H1 (cell line): ENCODE measurements at regions not wholly inside any gene's neighbourhood (a gene's known extent, or its start where the extent isn't known, plus 50 kb on each side); places are given as distances from the start of the nearest gene placed in this dataset.

ENCODE experiments used
- CTCF ChIA-PET: fragments of 300-600 bp; sonication (Branson Sonifier 250); formaldehyde crosslinking; loops from one replicate; lab custom pipeline; 2021; ENCODE audit not compliant: partially characterized antibody; lab: Charles Lee
- POLR2A ChIA-PET: fragments of 300-600 bp; sonication (Branson Sonifier 250); formaldehyde crosslinking; loops from one replicate; lab custom pipeline; 2021; ENCODE audit warnings: inconsistent platforms; ENCODE audit not compliant: partially characterized antibody; lab: Charles Lee
- DNase-seq, 2 experiments: peaks; one replicate each; pipeline versions ENCODE4 v3.0.0 to v3.0.0-alpha.2; 2010 to 2022; ENCODE audit warnings: low spot score in 2 of 2, low read depth in 1 of 2, mixed read lengths in 1 of 2
- FAIRE-seq: peaks from 2 replicates; lab custom pipeline; 2011; peaks lifted over from hg19 to GRCh38; lab: Jason Lieb, UNC
- H2AFZ ChIP-seq: 2 replicates; pipeline ENCODE4 v1.8.1; 2012; ENCODE audit warnings: low read length, inconsistent platforms
- H2AK5ac ChIP-seq: 2 replicates; pipeline ENCODE4 v1.6.1; 2013; ENCODE audit warnings: low read depth, low read length
- H2BK120ac ChIP-seq: replicated peaks from 2 replicates; pipeline ENCODE3; 2013; ENCODE audit warnings: low read depth, low read length, inconsistent platforms
- H2BK12ac ChIP-seq: 2 replicates; pipeline ENCODE4 v1.6.1; 2013; ENCODE audit warnings: low read depth, low read length
- H2BK15ac ChIP-seq: 2 replicates; pipeline ENCODE4 v1.6.1; 2013; ENCODE audit warnings: low read length
- H2BK20ac ChIP-seq: 2 replicates; pipeline ENCODE4 v1.6.1; 2013; ENCODE audit warnings: low read length
- H2BK5ac ChIP-seq: 2 replicates; pipeline ENCODE4 v1.6.1; 2013; ENCODE audit warnings: low read depth, low read length
- H3K14ac ChIP-seq: 2 replicates; pipeline ENCODE4 v1.6.1; 2013; ENCODE audit warnings: inconsistent platforms; ENCODE audit not compliant: insufficient read length
- H3K18ac ChIP-seq: 2 replicates; pipeline ENCODE4 v1.6.1; 2013; ENCODE audit warnings: low read length; ENCODE audit errors: extremely low read depth
- H3K23ac ChIP-seq: 2 replicates; pipeline ENCODE4 v1.6.1; 2013; ENCODE audit warnings: inconsistent platforms; ENCODE audit not compliant: insufficient read length
- H3K23me2 ChIP-seq: 2 replicates; pipeline ENCODE4 v1.6.1; 2013; ENCODE audit warnings: low read depth, low read length
- H3K27ac ChIP-seq: 2 replicates; pipeline ENCODE4 v1.6.1; 2011; ENCODE audit warnings: low read depth, low read length, inconsistent platforms
- H3K27me3 ChIP-seq, 4 experiments: replicated peaks in 1 of 4; 1 replicate in 1 of 4; 2 replicates in 3 of 4; pipeline versions ENCODE4 v1.6.1 to v1.8.1; 2011 to 2013; ENCODE audit warnings: low read length in 3 of 4, mild to moderate bottlenecking in 3 of 4, inconsistent platforms in 2 of 4, mixed read lengths in 2 of 4, moderate library complexity in 1 of 4; ENCODE audit not compliant: control insufficient read depth in 3 of 4, insufficient read depth in 3 of 4; ENCODE audit errors: extremely low read depth in 1 of 4
- H3K36me3 ChIP-seq, 4 experiments: 2 replicates each; pipeline versions ENCODE4 v1.6.1 to v1.8.1; 2011 to 2013; ENCODE audit warnings: mild to moderate bottlenecking in 4 of 4, low read length in 3 of 4, moderate library complexity in 2 of 4, control low read depth in 1 of 4, inconsistent platforms in 1 of 4; ENCODE audit not compliant: insufficient read depth in 4 of 4, control insufficient read depth in 2 of 4
- H3K4ac ChIP-seq: replicated peaks from 2 replicates; pipeline ENCODE3; 2013; ENCODE audit warnings: low read length, low read depth, mixed read lengths, inconsistent platforms; ENCODE audit not compliant: insufficient read length
- H3K4me1 ChIP-seq, 4 experiments: replicated peaks in 1 of 4; 1 replicate in 1 of 4; 2 replicates in 3 of 4; pipeline versions ENCODE4 v1.6.1 to v1.8.1; 2011 to 2013; ENCODE audit warnings: low read length in 3 of 4, inconsistent platforms in 2 of 4, mixed read lengths in 1 of 4; ENCODE audit not compliant: insufficient read depth in 4 of 4, control insufficient read depth in 3 of 4
- H3K4me2 ChIP-seq, 2 experiments: 2 replicates each; pipeline versions ENCODE4 v1.6.1 to v1.8.1; 2011 to 2013; ENCODE audit warnings: low read depth in 2 of 2, low read length in 2 of 2, control low read depth in 1 of 2, inconsistent platforms in 1 of 2, mild to moderate bottlenecking in 1 of 2; ENCODE audit not compliant: insufficient read depth in 1 of 2
- H3K4me3 ChIP-seq, 4 experiments: fragments of 200-600, 300-600 bp in 1 of 4; sonication (generic), shearing (Covaris generic), sonication (Bioruptor Twin) in 1 of 4; 2 replicates each; pipeline versions ENCODE4 v1.5.1 to v1.8.1; 2011 to 2016; ENCODE audit warnings: low read length in 4 of 4, low read depth in 3 of 4, control low read depth in 2 of 4, inconsistent platforms in 2 of 4, mild to moderate bottlenecking in 2 of 4, mixed read lengths in 1 of 4, moderate library complexity in 1 of 4; ENCODE audit not compliant: insufficient read depth in 2 of 4; ENCODE audit errors: extremely low read depth in 1 of 4
- H3K56ac ChIP-seq: replicated peaks from 2 replicates; pipeline ENCODE3; 2013; ENCODE audit warnings: low read depth, mild to moderate bottlenecking, mixed read lengths, low read length, inconsistent platforms; ENCODE audit not compliant: insufficient read length
- H3K79me1 ChIP-seq: 2 replicates; pipeline ENCODE4 v1.6.1; 2013; ENCODE audit warnings: low read depth, low read length, control low read depth
- H3K79me2 ChIP-seq, 2 experiments: 2 replicates each; pipeline versions ENCODE4 v1.6.1 to v1.8.1; 2012 to 2013; ENCODE audit warnings: low read length in 2 of 2, mild to moderate bottlenecking in 2 of 2, inconsistent platforms in 1 of 2; ENCODE audit not compliant: insufficient read depth in 2 of 2, control insufficient read depth in 1 of 2
- H3K9ac ChIP-seq, 4 experiments: replicated peaks in 1 of 4; 1 replicate in 1 of 4; 2 replicates in 3 of 4; pipeline versions ENCODE4 v1.6.1 to v1.8.1; 2011 to 2013; ENCODE audit warnings: low read depth in 3 of 4, low read length in 3 of 4, control low read depth in 2 of 4, mild to moderate bottlenecking in 2 of 4, moderate library complexity in 2 of 4, inconsistent platforms in 1 of 4; ENCODE audit errors: extremely low read depth in 1 of 4
- H3K9me3 ChIP-seq, 2 experiments: 2 replicates each; pipeline versions ENCODE4 v1.6.1 to v1.8.1; 2012 to 2013; ENCODE audit warnings: mild to moderate bottlenecking in 2 of 2, moderate library complexity in 2 of 2, control low read depth in 1 of 2, inconsistent platforms in 1 of 2, low read depth in 1 of 2, low read length in 1 of 2, mixed read lengths in 1 of 2; ENCODE audit not compliant: insufficient read depth in 2 of 2
- H4K20me1 ChIP-seq, 2 experiments: replicated peaks in 1 of 2; 2 replicates each; pipeline versions ENCODE3 to v1.8.1; 2011 to 2013; ENCODE audit warnings: inconsistent platforms in 2 of 2, low read length in 2 of 2, mild to moderate bottlenecking in 1 of 2; ENCODE audit not compliant: insufficient read depth in 2 of 2, control insufficient read depth in 1 of 2
- H4K5ac ChIP-seq: 2 replicates; pipeline ENCODE4 v1.6.1; 2013; ENCODE audit warnings: low read length, low read depth, mixed read lengths, inconsistent platforms; ENCODE audit not compliant: insufficient read length
- H4K8ac ChIP-seq: 2 replicates; pipeline ENCODE4 v1.8.0; 2013; ENCODE audit warnings: mild to moderate bottlenecking, moderate library complexity, low read length, inconsistent platforms; ENCODE audit not compliant: insufficient read depth; ENCODE audit errors: extremely low read depth
- H4K91ac ChIP-seq: replicated peaks from 2 replicates; pipeline ENCODE3; 2013; ENCODE audit warnings: low read length, mixed read lengths, inconsistent platforms; ENCODE audit not compliant: insufficient read length
- BRCA1 ChIP-seq: IDR thresholded peaks from 2 replicates; pipeline ENCODE4 v1.6.1; 2012; ENCODE audit warnings: low read depth, low read length, improper control_type of control experiment
- CTCF ChIP-seq, 3 experiments: IDR thresholded peaks; 1 replicate in 2 of 3; 2 replicates in 1 of 3; pipeline versions ENCODE4 v1.5.1 to v1.6.1; 2011; ENCODE audit warnings: low read length in 3 of 3, mild to moderate bottlenecking in 3 of 3, inconsistent platforms in 2 of 3, low read depth in 1 of 3, moderate library complexity in 1 of 3; ENCODE audit not compliant: insufficient read depth in 1 of 3; ENCODE audit errors: control extremely low read depth in 1 of 3
- GTF2F1 ChIP-seq: IDR thresholded peaks from 2 replicates; pipeline ENCODE4 v1.6.1; 2012; ENCODE audit warnings: low read depth, low read length, improper control_type of control experiment, borderline replicate concordance
- PHF8 ChIP-seq: fragments of 200-600 bp; sonication (generic); conservative IDR thresholded peaks from 2 replicates; pipeline ENCODE4 v1.7.1; 2012; ENCODE audit warnings: low read depth, mild to moderate bottlenecking, inconsistent platforms, low read length, moderate library complexity
- POU5F1 ChIP-seq: IDR thresholded peaks from 2 replicates; pipeline ENCODE4 v1.6.1; 2011; ENCODE audit warnings: low read depth, mild to moderate bottlenecking, low read length, moderate library complexity
- SIN3A ChIP-seq, 2 experiments: IDR thresholded peaks in 1 of 2; conservative IDR thresholded peaks in 1 of 2; 2 replicates each; pipeline ENCODE4 v1.6.1; 2011 to 2012; ENCODE audit warnings: low read length in 2 of 2, improper control_type of control experiment in 1 of 2, low read depth in 1 of 2, mild to moderate bottlenecking in 1 of 2
- SRF ChIP-seq: IDR thresholded peaks from 2 replicates; pipeline ENCODE4 v1.6.1; 2011; ENCODE audit warnings: mild to moderate bottlenecking, low read depth, low read length, moderate library complexity
- WGBS, 2 experiments: shearing (Covaris generic) in 1 of 2; methylation state at CpG; one replicate each; pipeline versions ENCODE4 v1.1.6 to v1.1.7; 2013 to 2015; ENCODE audit warnings: low lambda C conversion rate in 2 of 2, mixed read lengths in 2 of 2, inconsistent platforms in 1 of 2, low coverage in 1 of 2, missing lambda C conversion rate in 1 of 2; ENCODE audit not compliant: insufficient replicate concordance in 2 of 2, insufficient coverage in 1 of 2, insufficient read length in 1 of 2; ENCODE audit errors: extremely low coverage in 1 of 2, missing lambda C conversion rate in 1 of 2; 5-methylcytosine and 5-hydroxymethylcytosine counted together

- 92% methylated on average over 41 of the region's 47 CpGs; no CpG with 5 or more reads in 1 of the 2 experiments for WGBS, 2 experiments
- POLR2A ChIA-PET, result no interaction called here
- H3K56ac ChIP-seq, result no peak overlapping the region
Measured at GRCh38 chr21:9838738-9839642, 682.4 kb upstream of the TPTE start.

More at GRCh38 chr21:9838738-9839642, 682.4 kb upstream of the TPTE start:
- no peak for DNase-seq
- no peak overlapping the region for H2BK120ac ChIP-seq
- no peak overlapping the region for H3K4me2 ChIP-seq
- H4K20me1 ChIP-seq, result no peaks in the 10 kb centered on the region
- no peak overlapping the region for H4K8ac ChIP-seq
- H2AK5ac ChIP-seq, result no peak overlapping the region
- H3K4me3 ChIP-seq, result no peak overlapping the region
- no peak for TF ChIP-seq BRCA1
- no peak for TF ChIP-seq SRF
- no peak for TF ChIP-seq POU5F1
- no peak for TF ChIP-seq PHF8
- TF ChIP-seq GTF2F1, result no peak
- TF ChIP-seq CTCF (IDR thresholded peaks at IDR 0.05; ENCODE audit: control extremely low read depth in 1 of 3, insufficient read depth in 1 of 3, low read depth in 1 of 3, low read length in 3 of 3), result no peak
- TF ChIP-seq SIN3A (conservative IDR thresholded peaks at IDR 0.05 in 1 of 2, IDR thresholded peaks at IDR 0.05 in 1 of 2; ENCODE audit: low read depth in 1 of 2, low read length in 2 of 2), result no peak
- no peaks in the 10 kb centered on the region for H3K79me1 ChIP-seq
- H3K36me3 ChIP-seq, result no peaks in the 10 kb centered on the region; a peak in 1 of 8 replicates
- H3K4ac ChIP-seq, result no peak overlapping the region
- no peak overlapping the region for H3K18ac ChIP-seq
- H3K14ac ChIP-seq, result no peak overlapping the region
- CTCF ChIA-PET, result no interaction called here
- no peak overlapping the region for H3K9ac ChIP-seq
- no peaks in the 10 kb centered on the region for H3K79me2 ChIP-seq
- H2BK20ac ChIP-seq, result no peak overlapping the region
- no peaks in the 10 kb centered on the region for H3K27me3 ChIP-seq
- H3K27ac ChIP-seq, result no peak overlapping the region
- H2BK5ac ChIP-seq, result no peak overlapping the region
- H3K23ac ChIP-seq, result no peak overlapping the region
- H3K9me3 ChIP-seq, result peaks cover 22 to 30% of the 10 kb centered on the region in 2 experiments
- FAIRE-seq, result no peak
- no peaks in the 10 kb centered on the region for H3K4me1 ChIP-seq
- H2BK15ac ChIP-seq, result no peak overlapping the region
- H4K91ac ChIP-seq, result no peak overlapping the region
- no peak overlapping the region for H4K5ac ChIP-seq
- H2BK12ac ChIP-seq, result no peak overlapping the region
- no peaks in the 10 kb centered on the region for H3K23me2 ChIP-seq
- H2AFZ ChIP-seq, result no peak overlapping the region
